ENCODE measurements at regions not wholly inside any gene's neighbourhood (a gene's known extent, or its start where the extent isn't known, plus 50 kb on each side); places are given as distances from the start of the nearest gene placed in this dataset.
A peak's percentile ranks its signal among the peaks of the same experiment; 100 is the strongest.

GRCh38 chr14:22040781-22041125 lies 367.1 kb upstream of the OR4E1 start:
- TF ChIP-seq CTCF (conservative IDR thresholded peaks at IDR 0.05) (no peak), ZFX (IDR thresholded peaks at IDR 0.05) (no peak)
- no peak overlapping the region for H3K27ac ChIP-seq

- no peak overlapping the region for H3K27ac ChIP-seq
- no peak for TF ChIP-seq ZFX (IDR thresholded peaks at IDR 0.05)
- TF ChIP-seq CTCF (conservative IDR thresholded peaks at IDR 0.05) = peak; percentile 72
These were observed 366.5 kb upstream of the OR4E1 start for GRCh38 chr14:22039938-22040780.

- TF ChIP-seq ZFX (IDR thresholded peaks at IDR 0.05) = no peak
- no peak for TF ChIP-seq CTCF (conservative IDR thresholded peaks at IDR 0.05)
- no peak overlapping the region for H3K27ac ChIP-seq
These were observed 363.1 kb upstream of the OR4E1 start for GRCh38 chr14:22036541-22037239.

- TF ChIP-seq CTCF (conservative IDR thresholded peaks at IDR 0.05) = no peak
- TF ChIP-seq ZFX (IDR thresholded peaks at IDR 0.05) = no peak
- H3K27ac ChIP-seq = no peak overlapping the region
These were observed 352.9 kb upstream of the OR4E1 start for GRCh38 chr14:22026527-22026926.

- H3K27ac ChIP-seq = no peak overlapping the region
- TF ChIP-seq ZFX (IDR thresholded peaks at IDR 0.05) = no peak
- TF ChIP-seq CTCF (conservative IDR thresholded peaks at IDR 0.05) = no peak
These were observed 352.3 kb upstream of the OR4E1 start for GRCh38 chr14:22025879-22026278.

- H3K27ac ChIP-seq = no peak overlapping the region
- no peak for TF ChIP-seq ZFX (IDR thresholded peaks at IDR 0.05)
- no peak for TF ChIP-seq CTCF (conservative IDR thresholded peaks at IDR 0.05)
These were observed 350.5 kb upstream of the OR4E1 start for GRCh38 chr14:22024137-22024536.

- H3K27ac ChIP-seq = no peak overlapping the region
- TF ChIP-seq ZFX (IDR thresholded peaks at IDR 0.05) (no peak), CTCF (conservative IDR thresholded peaks at IDR 0.05) (no peak)
These were observed 345.3 kb upstream of the OR4E1 start for GRCh38 chr14:22018890-22019289.

Data from C4-2B (cell line).